ENCODE measurements at regions not wholly inside any gene's neighbourhood (a gene's known extent, or its start where the extent isn't known, plus 50 kb on each side); places are given as distances from the start of the nearest gene placed in this dataset.

- no peak for TF ChIP-seq FOXK2 (IDR thresholded peaks at IDR 0.05)
- TF ChIP-seq TARDBP (IDR thresholded peaks at IDR 0.05) = no peak
Observed at GRCh38 chr7:81467964-81468363, 301.9 kb downstream of the HGF start.

All from HEK293T (cell line).